ENCODE measurements at regions not wholly inside any gene's neighbourhood (a gene's known extent, or its start where the extent isn't known, plus 50 kb on each side); places are given as distances from the start of the nearest gene placed in this dataset.
"Not testable (repeated sequence)": the region's sequence is repeated elsewhere in the genome, so short reads cannot be mapped to it uniquely, and the experiment has no call there.

DNA sequence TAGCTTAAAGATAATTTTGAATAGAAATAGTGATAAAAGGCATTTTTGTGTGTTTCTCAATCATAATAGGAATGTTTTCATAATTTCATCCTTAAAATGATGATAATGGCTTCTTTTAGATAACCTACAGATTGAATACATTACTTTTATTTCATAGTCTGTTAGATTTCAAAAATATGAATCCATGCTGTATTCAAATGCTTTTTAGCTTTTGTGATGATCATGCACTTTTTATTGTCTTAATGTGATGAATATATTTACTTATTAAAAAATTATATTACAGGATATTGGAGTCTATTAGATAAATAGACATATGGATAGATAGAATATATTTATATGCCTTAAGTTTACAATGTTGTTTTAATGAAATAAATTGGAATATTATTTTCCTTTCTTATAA is 886.8 kb upstream of the NOVA1 start:
- ChIA-PET POLR2A (no interaction called here), CTCF (no interaction called here)

DNA sequence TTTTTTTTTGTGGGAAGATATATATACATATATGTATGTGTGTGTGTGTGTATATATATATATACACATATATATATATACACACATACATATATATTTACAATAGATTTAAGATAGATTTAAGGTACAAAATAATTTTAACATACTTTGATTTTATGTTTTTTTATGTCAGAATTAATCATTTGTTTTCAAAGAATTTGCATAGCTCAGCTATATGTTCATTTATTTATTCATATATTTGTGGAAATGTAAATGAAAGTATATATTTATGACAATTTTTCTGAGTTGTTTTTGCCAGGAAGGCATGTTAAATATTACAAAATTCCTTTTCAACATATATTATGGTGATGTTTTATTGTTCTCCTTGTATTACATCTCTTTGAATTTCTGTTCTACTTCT is 887.4 kb upstream of the NOVA1 start:
- CTCF ChIA-PET = no interaction called here
- POLR2A ChIA-PET = no interaction called here

DNA sequence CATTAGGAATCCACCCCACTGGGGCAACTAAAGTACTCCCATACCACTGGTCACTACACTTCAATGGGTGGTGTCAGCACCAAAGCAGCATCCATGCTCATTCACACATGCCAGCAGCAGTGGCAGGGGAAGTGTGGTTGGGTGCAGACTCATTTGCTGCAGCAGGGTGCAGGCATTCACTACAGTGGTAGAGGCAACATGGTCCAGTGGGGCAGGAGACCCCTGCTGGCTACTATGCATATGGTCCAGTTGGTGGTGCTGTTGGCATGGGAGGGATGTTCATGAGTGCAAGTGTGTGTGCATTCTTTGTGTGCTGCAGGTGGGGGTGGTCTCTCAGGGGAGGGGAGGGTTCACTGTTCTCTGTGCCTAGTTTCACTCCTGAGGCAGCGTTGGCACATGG is 908.4 kb upstream of the NOVA1 start:
- POLR2A ChIA-PET = no interaction called here
- CTCF ChIA-PET = no interaction called here

DNA sequence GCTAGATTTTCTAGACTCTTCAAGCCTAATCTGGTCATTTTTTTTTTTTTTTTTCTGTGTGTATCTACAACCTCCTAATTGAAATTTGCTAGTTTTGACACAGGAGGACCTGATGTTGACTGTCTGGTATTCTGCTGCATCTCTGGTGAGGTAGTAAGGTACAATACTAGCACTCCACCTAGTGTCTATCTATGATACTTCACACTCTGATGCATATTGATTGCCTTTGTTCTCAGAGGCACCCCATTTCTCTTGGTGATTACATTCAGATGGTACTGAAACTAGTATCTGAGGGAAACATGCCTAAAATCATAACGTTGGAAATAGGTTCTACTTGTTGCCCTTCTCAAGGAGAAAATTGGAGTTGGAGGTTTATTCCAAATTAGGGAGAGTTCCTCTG is 930.5 kb upstream of the NOVA1 start:
- CTCF ChIA-PET = interaction anchor here (0.6 kb wide), 1 partner anchor 1105 kb away, joined by 3 read pairs; no protein-coding TSS in a partner anchor
- POLR2A ChIA-PET = no interaction called here

DNA sequence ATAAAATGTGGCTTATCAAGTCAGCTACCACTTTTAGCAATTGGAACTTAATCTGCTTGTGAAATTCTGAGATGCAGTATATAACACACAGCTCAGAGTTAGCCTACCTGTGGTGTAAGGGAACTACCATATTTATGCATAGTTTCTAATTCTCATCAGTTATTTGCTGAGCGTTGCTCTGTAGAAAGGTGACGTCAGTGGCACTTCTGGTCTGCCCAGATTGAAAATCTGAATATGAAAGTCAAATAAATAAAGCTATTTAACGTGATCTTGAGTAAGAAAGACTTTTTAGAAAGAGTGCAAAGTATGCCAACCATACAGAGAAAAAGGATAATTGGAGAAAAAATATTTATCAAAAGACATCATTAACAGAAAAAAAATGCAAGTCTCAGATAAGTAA is 938.9 kb upstream of the NOVA1 start:
- ChIA-PET CTCF (no interaction called here), POLR2A (no interaction called here)

DNA sequence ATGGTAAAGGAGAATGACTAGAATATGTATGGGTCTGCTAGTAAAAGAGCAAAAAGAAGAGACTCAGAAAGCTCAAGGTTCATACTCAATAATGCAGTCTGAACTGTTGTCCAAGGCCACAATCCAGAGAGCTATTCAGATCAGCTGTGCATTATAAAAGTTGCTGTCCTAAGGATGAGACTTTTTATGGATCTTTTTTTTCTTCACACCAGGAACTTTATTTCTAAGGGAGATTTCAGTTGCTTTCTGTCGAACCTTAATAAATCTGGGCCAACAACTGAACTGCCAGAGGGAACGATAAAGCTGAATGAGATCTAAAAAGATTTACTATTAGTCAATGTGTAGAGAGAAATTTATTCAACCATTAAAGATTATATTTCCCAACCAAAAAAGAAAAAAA is 948.3 kb upstream of the NOVA1 start:
- ChIA-PET POLR2A (no interaction called here), CTCF (no interaction called here)

DNA sequence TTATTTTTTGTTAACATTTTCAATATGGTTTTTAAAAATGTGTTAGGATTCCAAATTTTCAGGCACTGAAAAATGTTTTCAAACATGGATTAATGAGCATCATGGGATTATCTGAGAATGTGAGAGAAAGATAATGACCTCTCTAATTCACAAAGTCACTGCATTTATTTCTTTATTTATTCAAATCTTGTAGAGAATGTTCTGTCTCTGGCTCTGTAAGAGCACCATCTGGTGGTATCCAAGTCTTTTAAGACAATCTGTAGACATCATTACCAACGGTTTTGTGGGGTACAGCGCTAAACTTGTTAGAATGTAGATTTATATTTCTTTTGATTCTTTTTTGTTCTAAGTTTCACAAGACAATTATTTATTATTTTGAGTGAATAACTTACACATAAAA is 956.0 kb upstream of the NOVA1 start:
- POLR2A ChIA-PET = no interaction called here
- CTCF ChIA-PET = no interaction called here

DNA sequence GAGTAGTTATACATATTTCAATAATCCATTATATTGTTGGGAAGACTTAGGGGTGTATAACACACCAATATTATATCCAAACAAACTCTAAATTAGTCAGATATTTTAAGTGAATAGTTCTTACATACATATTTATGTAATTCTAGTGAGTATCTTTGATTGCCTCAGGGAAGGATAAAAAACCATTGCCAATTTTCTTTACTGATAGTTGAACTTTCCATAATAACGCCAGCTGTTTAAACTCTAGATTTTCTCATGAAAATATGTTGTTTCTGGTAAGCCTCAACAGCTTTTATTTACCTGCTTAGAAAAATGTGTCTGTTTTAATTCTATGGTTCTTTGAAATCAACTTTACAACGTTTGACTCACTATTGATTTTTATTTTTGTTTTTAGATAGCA is 959.6 kb upstream of the NOVA1 start:
- POLR2A ChIA-PET = no interaction called here
- CTCF ChIA-PET = no interaction called here

DNA sequence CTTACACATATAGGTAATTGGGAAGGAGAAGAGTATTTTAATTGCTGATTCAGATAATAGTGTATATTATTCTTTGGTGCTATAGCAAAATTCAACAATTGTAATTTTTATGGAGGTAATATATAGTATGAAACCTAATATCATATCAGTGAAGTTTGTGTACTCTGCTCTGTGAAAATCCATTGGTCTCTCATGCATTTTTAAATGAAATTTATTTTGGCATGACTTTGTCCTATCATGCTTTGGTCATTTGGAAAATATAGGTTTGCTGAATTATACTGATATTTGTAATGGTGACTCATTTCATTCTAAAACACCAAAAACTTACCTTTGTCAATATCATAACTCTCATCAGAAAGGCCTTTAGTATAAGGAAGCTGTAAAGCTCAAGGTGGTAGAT is 962.0 kb upstream of the NOVA1 start:
- ChIA-PET CTCF (no interaction called here), POLR2A (no interaction called here)

DNA sequence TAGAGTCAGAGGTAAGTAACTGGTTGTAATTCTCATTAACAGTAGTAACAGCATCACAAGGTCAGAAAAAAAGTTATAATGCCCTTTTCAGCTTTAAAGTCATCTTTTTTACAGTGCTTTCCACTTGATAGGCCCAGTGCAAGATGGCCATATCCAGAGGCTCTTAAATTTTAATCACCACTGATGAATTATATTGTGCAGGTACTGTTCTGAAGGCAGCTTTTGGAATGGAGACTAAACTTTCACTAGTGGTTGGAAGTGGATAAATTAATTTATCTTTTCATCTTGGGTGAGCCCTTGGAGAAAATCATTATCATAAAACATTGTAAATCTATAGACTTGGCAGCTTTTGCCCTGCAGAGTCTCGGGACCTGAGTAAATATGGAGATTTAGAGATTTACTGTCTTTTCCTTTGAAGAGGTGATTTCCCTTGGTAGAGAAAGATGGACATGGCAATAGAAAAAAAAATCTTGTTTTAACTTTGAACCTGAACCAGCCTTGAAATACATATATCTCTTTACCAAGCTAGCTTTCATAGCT is 969.1 kb upstream of the NOVA1 start:
- ChIA-PET POLR2A (no interaction called here), CTCF (no interaction called here)

DNA sequence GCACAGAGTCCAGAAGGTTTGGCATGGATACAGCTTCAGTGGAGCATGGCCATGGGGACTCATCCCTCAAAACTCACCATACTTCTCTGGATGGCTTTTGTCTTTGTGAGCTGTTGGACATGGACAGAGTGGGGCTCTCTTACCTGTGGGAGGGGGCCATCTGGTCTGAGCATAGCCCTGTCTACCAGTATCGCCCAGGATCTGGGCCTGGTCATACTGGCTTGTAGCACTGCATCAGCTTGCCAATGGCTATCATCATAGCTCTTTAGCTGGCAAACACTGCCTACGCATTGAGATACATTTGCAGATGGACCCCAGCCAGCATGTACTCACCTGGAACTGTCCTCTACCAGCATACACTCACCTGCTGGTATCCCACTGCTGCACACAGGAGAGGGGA is 975.2 kb upstream of the NOVA1 start:
- CTCF ChIA-PET = no interaction called here
- POLR2A ChIA-PET = no interaction called here

DNA sequence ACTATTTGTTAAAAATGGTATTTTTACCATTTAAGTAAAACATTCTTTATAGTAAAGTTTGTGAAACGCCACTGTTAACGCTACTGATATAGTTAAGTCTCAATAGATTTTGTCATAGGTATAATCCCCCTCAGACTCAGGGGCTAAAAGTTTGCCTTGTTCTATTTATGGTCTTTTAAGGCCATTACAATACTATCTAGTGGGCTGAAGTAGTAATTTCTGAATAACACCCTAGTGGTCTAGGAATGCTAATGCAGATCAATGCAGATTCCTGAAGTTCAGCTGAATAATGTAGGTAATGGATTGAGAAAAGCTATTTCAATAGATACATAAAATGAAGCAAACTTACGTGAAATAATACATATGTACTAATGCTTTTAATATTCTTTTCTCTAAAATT is 989.3 kb upstream of the NOVA1 start:
- CTCF ChIA-PET = no interaction called here
- POLR2A ChIA-PET = interaction anchor here (0.5 kb wide), 1 partner anchor 11 kb away, joined by 6 read pairs; no protein-coding TSS in a partner anchor

DNA sequence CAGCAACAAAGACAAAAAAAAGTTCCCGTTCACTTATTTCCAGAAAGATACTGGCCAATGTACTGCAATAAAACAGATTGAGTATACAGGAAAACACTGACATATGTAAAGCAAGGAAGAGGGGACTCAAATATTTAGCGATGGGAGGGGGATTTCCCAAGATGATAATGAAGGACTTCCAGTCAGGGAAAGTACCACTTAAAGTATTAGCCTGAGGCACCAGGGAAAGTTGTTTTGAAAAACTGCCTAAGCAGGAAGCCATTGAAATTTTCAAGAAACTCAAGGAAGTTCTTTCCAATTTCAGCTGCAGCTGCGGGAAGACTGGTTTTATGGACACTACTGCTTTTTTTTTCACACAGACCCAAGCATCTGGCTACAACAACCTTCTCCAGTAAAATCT is 1007.4 kb upstream of the NOVA1 start:
- CTCF ChIA-PET = no interaction called here
- POLR2A ChIA-PET = no interaction called here

DNA sequence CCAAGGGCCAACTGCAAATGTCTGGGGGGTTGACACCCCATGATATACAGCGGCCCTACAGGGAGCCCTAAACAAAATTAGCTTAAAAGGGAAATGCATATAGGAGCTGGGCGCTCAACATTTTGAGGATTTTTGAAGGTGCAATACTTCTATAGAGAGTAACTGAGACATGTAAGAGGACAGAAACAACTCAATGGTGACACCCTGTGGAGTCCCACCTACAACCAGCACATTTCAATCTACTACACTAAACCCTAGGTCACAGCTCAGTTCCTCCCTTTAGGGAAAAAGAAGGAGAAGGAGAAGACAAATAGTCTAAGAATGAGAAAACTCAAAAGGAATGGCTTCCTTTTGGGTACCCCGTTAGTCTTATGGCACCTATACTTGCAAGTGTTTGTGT is 1010.5 kb upstream of the NOVA1 start:
- POLR2A ChIA-PET = no interaction called here
- CTCF ChIA-PET = no interaction called here

DNA sequence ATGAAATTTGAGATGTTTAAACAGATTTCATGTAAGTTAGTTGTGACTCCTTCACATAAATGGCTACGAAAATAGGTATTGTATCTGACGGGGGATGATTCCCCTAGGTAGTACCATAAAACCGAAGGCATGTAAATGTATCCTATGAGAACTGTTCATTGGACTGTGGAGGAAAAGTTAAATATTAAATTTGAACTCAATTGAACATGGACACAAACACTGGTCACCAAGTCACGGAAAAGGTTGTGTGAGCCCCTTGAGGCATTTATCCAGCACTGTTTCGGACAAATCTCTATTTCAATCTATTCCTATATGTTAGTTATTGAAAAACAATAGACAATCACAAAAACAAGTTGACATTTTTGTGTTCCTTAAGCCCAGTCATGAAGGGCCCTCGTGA is 1014.3 kb upstream of the NOVA1 start:
- CTCF ChIA-PET = no interaction called here
- POLR2A ChIA-PET = no interaction called here

DNA sequence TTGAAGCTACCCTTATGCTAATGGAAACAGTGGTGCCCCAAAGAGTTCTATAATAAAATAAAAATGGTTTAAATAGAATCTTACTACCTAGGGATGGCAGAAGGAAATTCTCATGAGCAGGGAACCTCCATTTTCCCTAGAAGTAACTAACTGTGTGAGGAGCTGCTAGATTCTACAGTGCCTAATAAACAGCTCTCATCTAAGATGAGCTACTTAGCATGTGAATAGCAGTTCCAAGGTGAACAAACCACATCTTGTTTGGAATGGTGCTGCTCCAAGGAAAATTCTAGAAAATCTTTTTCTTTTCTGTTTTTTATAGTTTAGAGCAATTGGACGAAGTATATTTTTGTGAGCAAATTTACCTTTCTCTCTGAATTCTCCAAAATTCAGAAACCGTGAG is 1015.3 kb upstream of the NOVA1 start:
- POLR2A ChIA-PET = no interaction called here
- CTCF ChIA-PET = no interaction called here

DNA sequence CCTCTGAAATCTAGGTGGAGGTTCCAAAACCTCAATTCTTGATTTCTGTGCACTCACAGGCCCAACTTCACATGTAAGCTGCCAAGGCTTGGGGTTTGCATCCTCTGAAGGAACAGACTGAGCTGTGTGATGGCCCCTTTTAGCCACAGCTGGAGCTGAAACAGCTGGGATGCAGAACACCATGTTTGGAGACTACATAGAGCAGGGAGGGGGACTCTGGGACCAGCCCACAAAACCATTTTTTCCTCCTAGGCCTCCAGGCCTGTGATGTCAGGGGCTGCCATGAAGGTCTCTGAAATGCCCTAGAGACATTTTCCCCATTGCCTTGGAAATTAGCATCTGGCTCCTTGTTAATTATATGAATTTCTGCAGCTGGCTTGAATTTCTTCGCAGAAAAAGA is 1025.9 kb upstream of the NOVA1 start:
- ChIA-PET CTCF (no interaction called here), POLR2A (no interaction called here)

DNA sequence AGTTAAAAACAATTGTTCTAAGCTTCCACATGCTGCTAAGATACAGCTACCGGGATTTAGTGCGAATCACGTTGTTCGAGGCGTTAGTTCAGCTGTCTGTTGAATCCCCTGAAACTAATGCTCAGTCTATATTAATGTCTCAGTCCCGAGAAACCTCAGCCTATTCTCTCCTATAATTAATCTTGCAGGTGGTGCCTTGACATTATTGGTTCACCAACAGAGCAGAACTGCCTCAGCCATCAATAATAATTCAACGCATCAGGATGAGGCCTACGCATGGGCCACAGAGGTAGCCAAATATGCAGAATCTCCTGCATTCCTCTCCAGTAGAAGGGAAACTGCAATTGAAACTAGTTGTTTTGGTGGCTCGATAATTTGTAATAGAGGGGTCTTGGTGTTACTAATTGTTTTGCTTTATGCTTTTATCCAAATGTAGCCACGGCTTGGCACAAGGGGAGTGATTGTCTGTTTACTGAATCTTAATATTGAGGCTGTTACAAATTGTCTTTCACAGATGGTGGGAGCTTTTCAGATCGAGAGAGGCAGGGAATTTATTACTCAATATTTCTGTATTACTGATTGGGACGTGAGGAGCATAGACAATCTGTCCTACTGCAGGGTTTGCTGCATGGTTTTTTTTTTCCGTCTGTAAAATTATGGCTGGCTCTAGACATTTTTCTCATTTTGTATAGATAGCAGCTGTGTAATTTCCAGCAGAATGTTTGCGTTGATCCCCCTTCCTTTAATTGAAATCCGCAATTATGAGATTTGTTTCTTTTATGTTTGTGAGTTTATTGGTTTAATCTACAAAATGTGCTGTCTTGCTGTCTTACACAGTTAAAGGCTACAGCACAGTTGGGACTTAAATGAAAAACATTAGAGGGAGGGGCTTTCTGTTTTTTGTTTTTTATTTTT is 1036.5 kb upstream of the NOVA1 start:
- CTCF ChIA-PET = no interaction called here
- POLR2A ChIA-PET = no interaction called here

DNA sequence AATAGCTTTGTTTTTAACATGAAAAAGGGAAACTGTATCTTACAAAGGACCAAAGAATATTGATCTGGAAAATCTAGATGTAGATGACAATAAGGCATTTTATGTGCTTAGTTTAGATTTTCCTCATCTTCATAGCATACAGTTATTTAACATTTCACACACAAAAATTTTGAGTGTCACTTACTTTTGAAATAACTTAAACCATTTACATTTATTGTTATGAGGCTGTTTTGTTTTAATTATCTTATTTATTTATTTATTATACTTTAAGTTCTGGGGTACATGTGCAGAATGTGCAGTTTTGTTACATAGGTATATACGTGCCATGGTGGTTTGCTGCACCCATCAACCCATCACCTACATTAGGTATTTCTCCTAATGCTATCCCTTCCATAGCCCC is 1042.9 kb upstream of the NOVA1 start:
- POLR2A ChIA-PET, CTCF ChIA-PET: not testable (repeated sequence)

DNA sequence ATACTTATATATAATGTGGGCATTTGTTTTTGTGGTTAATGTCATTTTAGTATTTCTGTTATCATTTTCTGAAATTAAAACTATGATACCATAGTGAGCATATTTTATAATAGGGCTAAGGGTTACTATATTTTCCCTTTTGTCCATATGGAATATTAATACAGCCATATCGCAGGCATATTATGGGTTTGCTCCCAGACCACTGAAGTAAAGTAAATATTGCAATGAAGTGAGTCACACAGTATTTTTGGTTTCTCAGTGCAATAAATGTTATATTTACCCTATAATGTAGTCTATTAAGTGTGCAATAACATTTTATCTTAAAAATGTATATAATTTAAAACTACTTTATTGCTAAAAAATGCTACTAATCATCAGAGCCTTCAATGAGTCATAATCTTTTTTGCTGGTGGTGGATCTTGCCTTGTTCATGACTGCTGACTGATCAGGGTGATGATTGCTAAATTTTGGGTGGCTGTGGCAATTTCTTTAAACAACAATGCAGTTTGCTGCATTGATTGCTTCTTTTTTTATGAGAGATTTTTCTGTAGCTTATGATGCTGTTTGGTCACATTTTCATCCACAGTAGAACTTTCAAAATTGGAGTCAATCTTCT is 1044.5 kb upstream of the NOVA1 start:
- ChIA-PET POLR2A (no interaction called here), CTCF (no interaction called here)

DNA sequence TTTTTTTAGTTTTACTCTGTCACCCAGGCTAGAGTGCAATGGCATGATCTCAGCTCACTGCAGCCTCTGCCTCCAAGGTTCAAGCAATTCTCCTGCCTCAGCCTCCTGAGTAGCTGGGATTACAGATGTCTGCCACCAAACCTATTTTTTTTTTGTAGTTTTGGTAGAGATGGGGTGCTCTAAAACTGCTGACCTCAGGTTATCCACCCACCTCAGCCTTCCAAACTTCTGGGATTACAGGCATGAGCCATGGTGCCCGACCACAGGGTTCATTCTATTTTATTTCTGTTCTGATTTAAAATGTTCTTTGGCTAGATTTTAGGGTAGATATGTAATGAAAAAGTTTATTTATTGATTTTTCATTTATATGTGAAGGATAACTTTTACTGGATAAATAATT is 1062.8 kb upstream of the NOVA1 start:
- ChIA-PET POLR2A (no interaction called here), CTCF (no interaction called here)

DNA sequence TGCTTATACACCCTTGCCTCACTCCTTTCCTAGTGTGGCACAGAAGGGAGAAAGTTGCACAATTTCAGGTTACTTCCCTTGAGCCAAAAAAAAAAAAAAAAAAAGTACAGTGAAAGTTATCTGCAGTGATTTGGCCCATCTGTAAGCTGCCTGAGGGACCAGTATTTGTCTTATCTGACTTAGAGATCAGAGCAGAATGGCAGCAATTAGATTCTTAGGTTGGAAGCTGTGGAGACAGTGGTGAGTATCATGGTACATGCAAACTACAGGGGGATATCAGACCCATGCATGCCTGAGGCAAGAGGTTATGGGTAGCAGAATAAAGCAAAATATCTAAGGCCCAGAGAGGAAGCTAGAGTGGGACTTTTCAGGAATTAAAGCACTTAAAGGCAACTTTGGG is 1070.7 kb upstream of the NOVA1 start:
- POLR2A ChIA-PET = no interaction called here
- CTCF ChIA-PET = no interaction called here
